HG03135 (cell line): ENCODE measurements at regions not wholly inside any gene's neighbourhood (a gene's known extent, or its start where the extent isn't known, plus 50 kb on each side); places are given as distances from the start of the nearest gene placed in this dataset.
"Not testable (repeated sequence)": the region's sequence is repeated elsewhere in the genome, so short reads cannot be mapped to it uniquely, and the experiment has no call there.

Source experiments
- ATAC-seq: cut with Tn5 transposase; IDR thresholded peaks from one replicate; pipeline ENCODE4 v1.9.1; 2021; ENCODE audit warnings: mild to moderate bottlenecking, moderate library complexity; ENCODE audit not compliant: unreplicated experiment

GRCh38 chr6:120274547-120274946, 925.0 kb upstream of the MAN1A1 start:
- ATAC-seq = peak; percentile 77

GRCh38 chr6:120273411-120273810, 923.9 kb upstream of the MAN1A1 start:
- ATAC-seq = no peak

GRCh38 chr6:120272038-120272437, 922.5 kb upstream of the MAN1A1 start:
- no peak for ATAC-seq

GRCh38 chr6:120268256-120268655, 918.7 kb upstream of the MAN1A1 start:
- ATAC-seq = not testable (repeated sequence)

- no peak for ATAC-seq
Observed at GRCh38 chr6:120262354-120262753, 912.8 kb upstream of the MAN1A1 start.

GRCh38 chr6:120260636-120261035, 911.1 kb upstream of the MAN1A1 start:
- no peak for ATAC-seq

GRCh38 chr6:120254651-120255050, 905.1 kb upstream of the MAN1A1 start:
- ATAC-seq = no peak

GRCh38 chr6:120248451-120248850, 898.9 kb upstream of the MAN1A1 start:
- no peak for ATAC-seq

- ATAC-seq = no peak
Observed at GRCh38 chr6:120237221-120237620, 887.7 kb upstream of the MAN1A1 start.

GRCh38 chr6:120230008-120230407, 880.4 kb upstream of the MAN1A1 start:
- no peak for ATAC-seq

GRCh38 chr6:120228297-120228696, 878.7 kb upstream of the MAN1A1 start:
- no peak for ATAC-seq

- ATAC-seq = no peak
Observed at GRCh38 chr6:120219339-120219738, 869.8 kb upstream of the MAN1A1 start.

- ATAC-seq = no peak
Observed at GRCh38 chr6:120214088-120214499, 864.5 kb upstream of the MAN1A1 start.

GRCh38 chr6:120211955-120212792, 862.6 kb upstream of the MAN1A1 start:
- ATAC-seq = no peak

GRCh38 chr6:120202878-120203277, 853.3 kb upstream of the MAN1A1 start:
- no peak for ATAC-seq

GRCh38 chr6:120200853-120201252, 851.3 kb upstream of the MAN1A1 start:
- no peak for ATAC-seq

GRCh38 chr6:120198033-120198432, 848.5 kb upstream of the MAN1A1 start:
- ATAC-seq = no peak

GRCh38 chr6:120186080-120186479, 836.5 kb upstream of the MAN1A1 start:
- no peak for ATAC-seq

GRCh38 chr6:120173250-120173649, 823.7 kb upstream of the MAN1A1 start:
- ATAC-seq = no peak

- ATAC-seq = no peak
Observed at GRCh38 chr6:120164531-120164930, 815.0 kb upstream of the MAN1A1 start.

- ATAC-seq = no peak
Observed at GRCh38 chr6:120157873-120158272, 808.3 kb upstream of the MAN1A1 start.

- ATAC-seq = no peak
Observed at GRCh38 chr6:120147071-120147871, 797.7 kb upstream of the MAN1A1 start.
